Fibroblast of lung (primary cell): ENCODE measurements at regions not wholly inside any gene's neighbourhood (a gene's known extent, or its start where the extent isn't known, plus 50 kb on each side); places are given as distances from the start of the nearest gene placed in this dataset.

Experiments used
- DNase-seq, 2 donors: peaks; one replicate each; pipeline versions ENCODE4 v3.0.0 to v3.0.0-alpha.2; 2010; ENCODE audit warnings: low read depth in 2 of 2
- H2AFZ ChIP-seq: 2 replicates; pipeline ENCODE4 v1.5.1; 2012; ENCODE audit warnings: low read length, control low read depth, inconsistent platforms
- H3K27ac ChIP-seq: 2 replicates; pipeline ENCODE4 v1.5.1; 2011; ENCODE audit warnings: low read length, control low read depth; ENCODE audit not compliant: insufficient read depth
- H3K27me3 ChIP-seq: 2 replicates; pipeline ENCODE4 v1.5.1; 2011; ENCODE audit warnings: mild to moderate bottlenecking, low read length; ENCODE audit not compliant: control insufficient read depth, insufficient read depth
- H3K36me3 ChIP-seq: 2 replicates; pipeline ENCODE4 v1.5.1; 2011; ENCODE audit warnings: low read length; ENCODE audit not compliant: control insufficient read depth, insufficient read depth
- H3K4me1 ChIP-seq: 2 replicates; pipeline ENCODE4 v1.5.1; 2011; ENCODE audit warnings: low read length; ENCODE audit not compliant: control insufficient read depth, insufficient read depth; ENCODE audit errors: extremely low read depth
- H3K4me2 ChIP-seq: 2 replicates; pipeline ENCODE4 v1.5.1; 2011; ENCODE audit warnings: low read length, control low read depth; ENCODE audit not compliant: insufficient read depth; ENCODE audit errors: extremely low read depth
- H3K4me3 ChIP-seq, 4 experiments: fragments of 200-600 bp in 1 of 4; sonication (generic) in 1 of 4; replicated peaks in 1 of 4; 2 replicates each; pipeline ENCODE4 v1.5.1; 2011 to 2016; ENCODE audit warnings: low read length in 4 of 4, low read depth in 3 of 4, mild to moderate bottlenecking in 3 of 4, control low read depth in 2 of 4, inconsistent platforms in 1 of 4, mixed read lengths in 1 of 4; ENCODE audit not compliant: insufficient read depth in 1 of 4; ENCODE audit errors: control extremely low read depth in 1 of 4
- H3K79me2 ChIP-seq: 2 replicates; pipeline ENCODE4 v1.5.1; 2012; ENCODE audit warnings: mild to moderate bottlenecking, low read length, inconsistent platforms; ENCODE audit not compliant: control insufficient read depth, insufficient read depth
- H3K9ac ChIP-seq: 2 replicates; pipeline ENCODE4 v1.5.1; 2011; ENCODE audit warnings: mild to moderate bottlenecking, low read length, control low read depth; ENCODE audit not compliant: insufficient read depth
- H3K9me3 ChIP-seq: 2 replicates; pipeline ENCODE4 v1.5.1; 2012; ENCODE audit warnings: low read depth, low read length; ENCODE audit not compliant: control insufficient read depth, insufficient read depth
- H4K20me1 ChIP-seq: 2 replicates; pipeline ENCODE4 v1.5.1; 2011; ENCODE audit warnings: low read length; ENCODE audit not compliant: control insufficient read depth, insufficient read depth; ENCODE audit errors: extremely low read depth
- CTCF ChIP-seq, 2 donors: IDR thresholded peaks in 1 of 2; conservative IDR thresholded peaks in 1 of 2; 1 replicate in 1 of 2; 2 replicates in 1 of 2; pipeline ENCODE4 v1.5.1; 2011 to 2012; ENCODE audit warnings: low read length in 2 of 2, control low read depth in 1 of 2, inconsistent platforms in 1 of 2, low read depth in 1 of 2, mild to moderate bottlenecking in 1 of 2
- EZH2 ChIP-seq: IDR thresholded peaks from 2 replicates; pipeline ENCODE4 v1.5.1; 2012; ENCODE audit warnings: low read length, control low read depth, mild to moderate bottlenecking; ENCODE audit errors: missing control alignments

GRCh38 chr6:101322921-101323320 lies 70.6 kb upstream of the GRIK2 start:
- no peaks in the 10 kb centered on the region for H4K20me1 ChIP-seq
- no peak overlapping the region for H3K4me3 ChIP-seq
- TF ChIP-seq CTCF (conservative IDR thresholded peaks at IDR 0.05 in 1 of 2, IDR thresholded peaks at IDR 0.05 in 1 of 2; ENCODE audit: low read depth in 1 of 2, low read length in 2 of 2) (no peak), EZH2 (no peak)
- H3K27me3 ChIP-seq, result no peaks in the 10 kb centered on the region
- H3K79me2 ChIP-seq, result no peaks in the 10 kb centered on the region
- H3K9ac ChIP-seq, result no peak overlapping the region
- no peak overlapping the region for H2AFZ ChIP-seq
- H3K36me3 ChIP-seq, result no peaks in the 10 kb centered on the region
- no peaks in the 10 kb centered on the region for H3K4me1 ChIP-seq
- H3K27ac ChIP-seq, result no peak overlapping the region
- DNase-seq, result no peak
- no peaks in the 10 kb centered on the region for H3K9me3 ChIP-seq
- H3K4me2 ChIP-seq, result no peak overlapping the region

DNA sequence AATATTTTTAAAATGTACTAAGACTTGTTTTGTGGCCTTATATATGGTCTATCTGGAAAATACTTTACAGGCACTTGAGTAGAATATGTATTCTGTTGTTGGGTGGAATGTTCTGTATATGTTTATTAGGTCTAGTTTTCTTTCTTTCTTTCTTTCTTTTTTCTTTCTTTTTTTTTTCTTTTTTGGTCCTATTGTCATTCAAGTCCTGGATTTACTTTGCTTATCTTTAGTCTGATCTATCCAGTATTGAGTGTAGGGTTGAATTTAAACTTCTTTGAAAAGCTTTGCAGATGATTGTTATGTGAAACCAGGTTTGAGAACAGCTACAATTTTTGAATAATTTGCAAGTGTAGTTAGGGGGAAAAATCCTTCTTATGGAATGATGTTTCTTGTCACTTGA lies 67.1 kb upstream of the GRIK2 start:
- no peaks in the 10 kb centered on the region for H3K36me3 ChIP-seq
- no peak overlapping the region for H3K4me3 ChIP-seq
- H3K79me2 ChIP-seq, result no peaks in the 10 kb centered on the region
- H3K9me3 ChIP-seq, result no peaks in the 10 kb centered on the region
- H3K27ac ChIP-seq, result no peak overlapping the region
- no peak overlapping the region for H3K4me2 ChIP-seq
- DNase-seq, result no peak
- no peak overlapping the region for H3K9ac ChIP-seq
- no peaks in the 10 kb centered on the region for H3K27me3 ChIP-seq
- no peaks in the 10 kb centered on the region for H3K4me1 ChIP-seq
- no peak overlapping the region for H2AFZ ChIP-seq
- H4K20me1 ChIP-seq, result no peaks in the 10 kb centered on the region
- TF ChIP-seq EZH2, result no peak
- no peak for TF ChIP-seq CTCF (conservative IDR thresholded peaks at IDR 0.05 in 1 of 2, IDR thresholded peaks at IDR 0.05 in 1 of 2; ENCODE audit: low read depth in 1 of 2, low read length in 2 of 2)

DNA sequence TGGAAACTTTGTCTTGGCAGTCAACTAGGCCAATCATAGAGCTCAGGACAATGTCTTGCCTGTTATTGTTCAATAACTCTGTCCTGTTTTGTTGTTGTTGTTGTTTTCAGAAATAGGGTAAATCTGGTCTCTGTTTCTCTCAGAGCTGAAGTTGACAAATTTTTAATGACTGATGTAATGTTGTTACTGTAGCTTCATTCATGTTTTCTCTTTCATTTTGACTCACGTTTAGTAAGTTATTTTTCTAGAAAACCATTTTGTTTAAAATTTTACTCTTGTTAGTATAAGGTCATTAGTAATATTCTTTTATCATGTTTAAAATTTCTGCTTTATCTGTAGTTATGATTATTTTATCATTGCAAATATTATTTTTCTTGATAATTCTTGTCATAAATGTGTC lies 51.6 kb upstream of the GRIK2 start:
- no peaks in the 10 kb centered on the region for H3K4me1 ChIP-seq
- H3K79me2 ChIP-seq, result no peaks in the 10 kb centered on the region
- no peak overlapping the region for H3K9ac ChIP-seq
- H3K4me3 ChIP-seq, result no peak overlapping the region
- H3K27ac ChIP-seq, result no peak overlapping the region
- no peaks in the 10 kb centered on the region for H3K36me3 ChIP-seq
- no peaks in the 10 kb centered on the region for H3K27me3 ChIP-seq
- no peak overlapping the region for H3K4me2 ChIP-seq
- no peaks in the 10 kb centered on the region for H3K9me3 ChIP-seq
- TF ChIP-seq EZH2 (no peak), CTCF (conservative IDR thresholded peaks at IDR 0.05 in 1 of 2, IDR thresholded peaks at IDR 0.05 in 1 of 2; ENCODE audit: low read depth in 1 of 2, low read length in 2 of 2) (no peak)
- H2AFZ ChIP-seq, result no peak overlapping the region
- DNase-seq, result no peak
- H4K20me1 ChIP-seq, result no peaks in the 10 kb centered on the region
